Activated naive CD8-positive, alpha-beta T cell treated with anti-CD3 and anti-CD28 coated beads, Interleukin-2, amount 50 U/mL, for 24 hours (primary cell): ENCODE measurements at regions not wholly inside any gene's neighbourhood (a gene's known extent, or its start where the extent isn't known, plus 50 kb on each side); places are given as distances from the start of the nearest gene placed in this dataset.

ENCODE experiments used
- ATAC-seq: fragments of 150-1000 bp; cut with Tn5 transposase; one replicate; pipeline ENCODE4 v1.10.0; 2021
- DNase-seq: peaks from one replicate; pipeline ENCODE4 v3.0.0; 2021
- H3K27ac Mint-ChIP-seq: one replicate; pipeline ENCODE4 v1.8.0; 2021; ENCODE audit warnings: mild to moderate bottlenecking, mixed read lengths
- H3K27me3 Mint-ChIP-seq: one replicate; pipeline ENCODE4 v1.8.0; 2021; ENCODE audit warnings: mixed read lengths
- H3K36me3 Mint-ChIP-seq: one replicate; pipeline ENCODE4 v1.8.0; 2021; ENCODE audit warnings: low read depth, mixed read lengths
- H3K4me1 Mint-ChIP-seq: one replicate; pipeline ENCODE4 v1.8.0; 2021; ENCODE audit warnings: mixed read lengths
- H3K4me3 Mint-ChIP-seq: one replicate; pipeline ENCODE4 v1.8.0; 2021; ENCODE audit warnings: mild to moderate bottlenecking, moderate library complexity, mixed read lengths
- H3K9me3 Mint-ChIP-seq: one replicate; pipeline ENCODE4 v1.8.0; 2021; ENCODE audit warnings: mixed read lengths

DNA sequence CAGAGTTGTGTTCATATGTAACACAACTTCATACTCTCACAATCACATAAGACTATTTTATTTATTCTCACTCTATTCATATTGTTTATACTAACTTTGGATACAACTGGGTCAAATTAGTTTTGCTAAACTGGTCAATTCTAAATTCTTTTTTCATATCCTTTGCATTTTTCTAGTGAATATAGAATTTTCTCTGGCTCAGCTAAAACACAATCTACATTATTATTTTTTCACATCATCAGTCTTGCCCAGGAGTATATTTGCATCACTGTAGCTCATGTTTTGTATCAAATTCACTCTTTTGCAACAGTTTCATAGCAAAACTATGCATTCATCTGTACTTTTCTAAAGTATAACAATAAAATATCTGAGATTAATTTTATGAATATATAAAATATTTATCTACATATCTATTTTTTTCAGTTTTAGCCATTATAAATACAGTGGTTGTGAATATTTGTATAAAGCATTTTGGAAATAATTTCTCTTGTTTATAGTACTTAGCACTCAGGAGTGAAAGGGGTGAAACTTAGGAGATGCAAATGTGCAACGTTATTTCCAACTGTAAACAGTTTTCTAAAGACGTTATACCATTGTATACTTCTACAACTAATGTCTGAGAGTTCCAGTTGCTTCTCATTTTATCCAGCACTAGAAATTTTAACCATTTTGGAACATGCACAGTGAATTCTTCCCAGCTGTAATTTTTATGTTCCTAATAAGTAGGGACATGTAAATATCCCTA, 854.6 kb downstream of the CBLN2 start:
- H3K4me3 Mint-ChIP-seq = no peak overlapping the region
- no peaks in the 10 kb centered on the region for H3K9me3 Mint-ChIP-seq
- no peak for DNase-seq
- H3K27me3 Mint-ChIP-seq = no peaks in the 10 kb centered on the region
- no peaks in the 10 kb centered on the region for H3K4me1 Mint-ChIP-seq
- H3K27ac Mint-ChIP-seq = no peak overlapping the region
- no peaks in the 10 kb centered on the region for H3K36me3 Mint-ChIP-seq
- no peak for ATAC-seq

DNA sequence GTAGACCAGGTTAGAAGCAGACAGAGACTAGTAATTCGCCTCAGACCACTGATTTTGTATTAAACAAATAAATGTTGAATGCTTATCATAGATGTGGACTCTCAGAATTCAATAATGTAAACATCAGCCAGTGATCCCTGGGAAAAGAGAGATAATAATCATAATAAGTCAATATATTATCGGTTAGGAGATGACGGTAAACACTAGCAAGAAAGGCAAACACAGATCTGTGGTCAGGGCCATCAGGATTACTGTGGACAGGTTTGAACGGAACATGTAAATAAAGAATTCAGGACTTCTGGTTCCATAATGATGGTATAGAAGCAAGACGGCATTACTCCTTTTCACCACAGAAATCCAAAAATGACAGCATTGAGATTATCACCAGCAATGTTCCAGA, 861.6 kb downstream of the CBLN2 start:
- H3K4me1 Mint-ChIP-seq = no peaks in the 10 kb centered on the region
- no peak overlapping the region for H3K4me3 Mint-ChIP-seq
- ATAC-seq (no peak), DNase-seq (no peak)
- H3K27me3 Mint-ChIP-seq = no peaks in the 10 kb centered on the region
- H3K27ac Mint-ChIP-seq = no peak overlapping the region
- H3K9me3 Mint-ChIP-seq = peaks cover 11% of the 10 kb centered on the region
- H3K36me3 Mint-ChIP-seq = no peaks in the 10 kb centered on the region

DNA sequence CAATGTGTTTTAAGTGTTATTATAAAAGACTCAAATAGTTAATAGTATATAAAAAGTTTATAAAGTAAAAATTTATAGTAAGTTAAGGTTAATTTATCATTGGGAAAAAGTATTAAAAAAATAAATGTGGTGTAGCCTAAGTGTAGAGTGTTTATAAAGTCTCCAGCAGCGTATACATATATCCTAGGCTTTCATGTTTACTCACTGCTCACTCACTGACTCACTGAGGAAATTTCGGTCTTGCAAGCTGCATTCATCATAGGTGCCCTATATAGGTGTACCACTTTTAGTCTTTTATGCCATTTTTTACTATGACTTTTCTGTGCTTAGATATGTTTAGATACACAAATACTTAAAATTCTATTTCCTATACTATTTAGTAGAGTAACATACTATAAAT, 866.0 kb downstream of the CBLN2 start:
- no peak for ATAC-seq
- Mint-ChIP-seq H3K9me3 (peaks cover 4% of the 10 kb centered on the region), H3K4me1 (no peaks in the 10 kb centered on the region), H3K27me3 (no peaks in the 10 kb centered on the region), H3K27ac (no peak overlapping the region), H3K36me3 (no peaks in the 10 kb centered on the region), H3K4me3 (no peak overlapping the region)
- DNase-seq = no peak

DNA sequence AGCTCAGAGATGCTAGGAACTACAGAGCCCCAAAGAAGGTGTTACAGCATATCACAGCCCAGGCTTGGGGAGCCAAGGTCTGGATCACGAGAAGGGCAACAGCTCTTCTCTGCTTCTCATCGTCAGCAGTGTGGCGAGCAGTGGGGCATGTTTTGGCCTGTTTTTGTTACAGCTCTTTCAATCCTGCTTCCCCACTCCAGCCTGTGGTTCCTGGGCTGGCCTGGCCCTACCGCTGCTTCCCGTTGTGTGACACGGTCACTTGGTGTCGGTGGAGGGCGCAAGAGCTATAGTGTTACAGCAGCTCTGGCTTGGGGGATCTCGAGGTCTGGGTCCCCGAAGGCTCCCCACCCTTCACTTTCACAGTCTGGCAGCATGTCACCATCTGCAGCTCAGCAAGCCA, 870.2 kb downstream of the CBLN2 start:
- no peak for ATAC-seq
- no peaks in the 10 kb centered on the region for H3K4me1 Mint-ChIP-seq
- no peak overlapping the region for H3K27ac Mint-ChIP-seq
- no peaks in the 10 kb centered on the region for H3K36me3 Mint-ChIP-seq
- no peak overlapping the region for H3K4me3 Mint-ChIP-seq
- H3K9me3 Mint-ChIP-seq = no peaks in the 10 kb centered on the region
- no peaks in the 10 kb centered on the region for H3K27me3 Mint-ChIP-seq
- no peak for DNase-seq

DNA sequence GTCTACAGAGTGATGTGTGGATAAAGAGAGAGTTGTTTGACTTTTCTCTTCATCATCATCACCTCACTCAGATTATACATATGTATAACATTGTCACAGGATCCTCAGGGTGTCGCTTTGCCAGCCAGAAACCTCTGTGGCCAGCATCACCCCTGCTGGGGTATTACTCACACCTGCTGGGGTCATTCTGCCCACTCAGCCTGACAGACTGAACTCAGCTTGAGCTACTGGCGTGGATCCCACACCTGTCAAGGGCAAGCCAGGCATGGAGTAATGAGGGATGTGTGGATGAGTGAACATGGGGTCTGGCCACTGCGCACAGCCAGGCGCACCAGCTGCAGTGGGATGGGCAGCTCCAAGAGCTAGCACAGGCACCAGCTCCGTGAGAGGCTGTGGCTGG, 870.6 kb downstream of the CBLN2 start:
- H3K27ac Mint-ChIP-seq = no peak overlapping the region
- H3K4me3 Mint-ChIP-seq = no peak overlapping the region
- H3K27me3 Mint-ChIP-seq = no peaks in the 10 kb centered on the region
- DNase-seq (no peak), ATAC-seq (no peak)
- H3K36me3 Mint-ChIP-seq = no peaks in the 10 kb centered on the region
- H3K4me1 Mint-ChIP-seq = no peaks in the 10 kb centered on the region
- no peaks in the 10 kb centered on the region for H3K9me3 Mint-ChIP-seq

DNA sequence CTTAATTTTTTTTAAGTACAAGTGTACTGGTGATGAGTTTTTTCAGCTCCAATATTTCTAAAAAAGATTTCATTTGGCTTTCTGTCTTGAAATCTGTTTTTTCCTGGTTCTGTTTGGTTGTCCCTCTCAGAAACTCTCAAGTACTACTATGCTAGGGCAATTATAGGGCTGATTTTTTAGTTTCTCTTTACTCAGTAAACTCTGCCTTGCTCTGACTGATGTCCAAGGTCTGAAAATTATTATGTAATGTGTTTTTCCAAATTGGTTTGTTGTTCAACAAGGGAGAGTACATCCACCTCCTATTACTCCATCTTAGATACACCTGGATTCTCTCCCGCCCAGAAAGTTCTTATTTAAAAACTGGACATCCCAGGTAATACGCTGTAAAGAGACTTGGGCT, 877.7 kb downstream of the CBLN2 start:
- no peaks in the 10 kb centered on the region for H3K27me3 Mint-ChIP-seq
- H3K9me3 Mint-ChIP-seq = no peaks in the 10 kb centered on the region
- ATAC-seq = no peak
- H3K4me3 Mint-ChIP-seq = no peak overlapping the region
- H3K27ac Mint-ChIP-seq = no peak overlapping the region
- H3K36me3 Mint-ChIP-seq = no peaks in the 10 kb centered on the region
- DNase-seq = no peak
- H3K4me1 Mint-ChIP-seq = no peaks in the 10 kb centered on the region

DNA sequence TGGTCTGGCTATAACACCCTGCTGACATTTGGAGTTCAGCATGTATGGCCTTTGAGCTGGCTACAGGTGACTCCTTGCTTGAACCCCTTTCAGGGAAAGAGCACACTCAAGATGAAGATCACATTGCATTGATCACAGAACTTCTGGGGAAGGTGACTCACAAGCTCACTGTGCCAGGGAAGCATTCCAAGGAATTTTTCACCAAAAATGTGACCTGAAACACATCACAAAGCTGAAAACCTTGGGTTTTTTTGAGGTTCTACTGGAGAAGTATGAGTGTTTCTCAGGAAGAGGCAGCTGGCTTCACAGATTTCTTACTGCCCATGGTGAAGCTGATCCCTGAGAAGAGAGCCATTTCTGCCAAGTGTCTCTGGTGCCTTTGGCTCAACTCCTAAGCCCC, 879.0 kb downstream of the CBLN2 start:
- no peak overlapping the region for H3K4me3 Mint-ChIP-seq
- H3K9me3 Mint-ChIP-seq = peaks cover 10% of the 10 kb centered on the region
- DNase-seq = no peak
- no peaks in the 10 kb centered on the region for H3K36me3 Mint-ChIP-seq
- H3K27me3 Mint-ChIP-seq = no peaks in the 10 kb centered on the region
- no peak for ATAC-seq
- no peaks in the 10 kb centered on the region for H3K4me1 Mint-ChIP-seq
- H3K27ac Mint-ChIP-seq = no peak overlapping the region

DNA sequence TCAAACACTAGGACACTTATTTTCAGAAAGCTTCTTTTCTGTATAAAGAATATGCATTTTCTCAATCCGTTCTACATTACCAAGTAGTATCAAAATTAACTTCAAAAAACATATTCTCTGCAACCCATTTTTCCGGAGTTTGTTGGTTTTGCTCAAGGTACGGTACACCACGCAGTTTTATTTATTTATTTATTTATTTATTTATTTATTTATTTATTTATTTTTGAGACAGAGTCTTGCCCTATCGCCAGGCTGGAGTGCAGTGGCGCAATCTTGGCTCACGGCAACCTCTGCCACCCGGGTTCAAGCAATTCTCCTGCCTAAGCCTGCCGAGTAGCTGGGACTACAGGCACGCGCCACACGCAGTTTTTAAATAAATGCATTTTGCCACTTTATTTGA, 900.3 kb downstream of the CBLN2 start:
- no peaks in the 10 kb centered on the region for H3K36me3 Mint-ChIP-seq

DNA sequence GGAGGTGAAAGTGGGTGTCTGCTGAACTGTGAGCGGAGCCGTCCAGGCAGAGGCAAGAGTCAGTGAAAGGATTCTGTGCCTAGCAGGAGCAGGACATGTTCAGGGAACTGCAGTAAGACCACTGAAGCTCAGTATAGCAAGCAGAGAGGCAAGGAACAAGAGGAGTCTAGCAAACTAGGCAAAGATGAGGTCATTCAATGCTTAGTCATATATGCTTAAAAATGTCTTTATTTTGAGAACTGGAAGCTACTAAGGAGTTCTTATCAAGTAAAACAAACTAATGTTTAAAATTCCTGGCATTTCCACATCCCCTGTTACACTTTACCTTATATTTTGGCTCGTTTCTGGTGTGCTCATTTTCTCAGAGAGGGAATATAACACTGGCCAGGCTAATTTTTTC, 913.4 kb downstream of the CBLN2 start:
- Mint-ChIP-seq H3K9me3 (no peaks in the 10 kb centered on the region), H3K27me3 (no peaks in the 10 kb centered on the region), H3K27ac (no peak overlapping the region), H3K36me3 (no peaks in the 10 kb centered on the region), H3K4me3 (no peak overlapping the region), H3K4me1 (no peaks in the 10 kb centered on the region)
- DNase-seq (no peak), ATAC-seq (no peak)

More for the DNA sequence above, 900.3 kb downstream of the CBLN2 start:
- DNase-seq (no peak), ATAC-seq (no peak)
- no peaks in the 10 kb centered on the region for H3K27me3 Mint-ChIP-seq
- no peak overlapping the region for H3K4me3 Mint-ChIP-seq
- H3K27ac Mint-ChIP-seq = no peak overlapping the region
- no peaks in the 10 kb centered on the region for H3K9me3 Mint-ChIP-seq
- H3K4me1 Mint-ChIP-seq = no peaks in the 10 kb centered on the region

DNA sequence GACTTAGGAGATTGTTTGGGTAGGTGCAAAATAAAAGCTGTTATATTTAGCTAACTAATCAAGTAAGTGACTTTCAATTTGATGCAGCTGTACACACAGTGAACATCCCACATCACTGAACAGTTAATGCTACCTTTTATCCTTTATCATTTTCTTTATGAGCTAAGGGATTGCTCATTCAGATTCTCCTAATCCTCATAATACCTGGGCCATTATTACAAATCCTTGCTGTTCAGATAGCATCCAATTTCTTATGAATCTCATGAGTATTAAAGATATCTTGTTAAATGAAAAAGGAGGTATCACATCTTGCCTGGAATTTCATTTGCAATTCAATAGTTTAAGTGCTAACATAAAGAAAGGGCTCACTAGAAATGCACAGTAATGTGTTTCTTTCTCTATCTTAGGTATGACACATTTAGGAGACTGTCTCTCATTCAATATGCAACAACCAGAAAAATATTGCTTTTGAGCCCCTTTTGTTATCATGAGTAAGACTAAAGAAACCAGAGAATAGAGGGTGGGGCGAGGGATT, 918.5 kb downstream of the CBLN2 start:
- H3K4me1 Mint-ChIP-seq = no peaks in the 10 kb centered on the region
- H3K36me3 Mint-ChIP-seq = no peaks in the 10 kb centered on the region
- no peak overlapping the region for H3K4me3 Mint-ChIP-seq
- no peak for ATAC-seq
- H3K27me3 Mint-ChIP-seq = no peaks in the 10 kb centered on the region
- H3K9me3 Mint-ChIP-seq = no peaks in the 10 kb centered on the region
- no peak for DNase-seq
- H3K27ac Mint-ChIP-seq = no peak overlapping the region

DNA sequence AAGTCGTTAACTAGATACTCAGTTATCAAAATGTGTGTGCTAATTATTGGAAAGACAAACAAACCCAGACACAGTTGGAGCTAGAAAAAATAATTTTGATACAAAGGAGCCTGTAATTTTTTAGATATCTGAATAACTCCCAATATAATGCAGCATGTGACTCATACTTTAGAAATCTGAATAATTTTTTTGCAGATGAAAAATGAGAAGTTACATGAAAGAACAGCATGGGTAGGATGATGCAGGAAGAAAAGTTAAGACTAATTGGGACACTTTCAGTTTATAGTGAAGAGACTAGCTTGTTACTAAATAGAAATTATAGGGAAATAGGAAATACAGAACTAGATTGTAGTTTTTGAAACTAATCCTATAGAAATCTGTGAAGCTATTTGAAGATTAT, 945.8 kb downstream of the CBLN2 start:
- Mint-ChIP-seq H3K9me3 (peaks cover 9% of the 10 kb centered on the region), H3K27ac (no peak overlapping the region), H3K4me1 (no peaks in the 10 kb centered on the region), H3K4me3 (no peak overlapping the region), H3K36me3 (no peaks in the 10 kb centered on the region), H3K27me3 (no peaks in the 10 kb centered on the region)
- DNase-seq (no peak), ATAC-seq (no peak)

DNA sequence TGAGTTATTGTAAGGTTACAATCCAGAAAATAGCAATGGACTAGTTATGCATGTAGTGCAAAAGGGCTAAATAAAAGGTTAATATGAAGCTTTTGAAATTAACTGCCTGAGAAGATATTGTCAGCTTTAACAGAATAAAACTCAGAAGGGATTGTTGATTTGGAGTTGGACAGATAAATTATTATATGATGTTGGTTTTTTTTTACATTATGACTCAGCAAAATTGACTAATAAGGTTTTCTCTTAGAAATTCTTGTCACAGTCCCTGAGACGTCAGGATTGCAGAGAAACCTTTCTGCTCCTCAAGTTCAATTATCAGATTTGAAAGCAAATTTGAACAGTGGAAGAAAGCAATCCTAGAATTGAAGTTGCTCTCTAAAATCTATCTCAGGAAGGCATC, 946.9 kb downstream of the CBLN2 start:
- Mint-ChIP-seq H3K36me3 (no peaks in the 10 kb centered on the region), H3K4me1 (no peaks in the 10 kb centered on the region), H3K27ac (no peak overlapping the region), H3K4me3 (no peak overlapping the region), H3K27me3 (no peaks in the 10 kb centered on the region), H3K9me3 (peaks cover 9% of the 10 kb centered on the region)
- DNase-seq (no peak), ATAC-seq (no peak)

DNA sequence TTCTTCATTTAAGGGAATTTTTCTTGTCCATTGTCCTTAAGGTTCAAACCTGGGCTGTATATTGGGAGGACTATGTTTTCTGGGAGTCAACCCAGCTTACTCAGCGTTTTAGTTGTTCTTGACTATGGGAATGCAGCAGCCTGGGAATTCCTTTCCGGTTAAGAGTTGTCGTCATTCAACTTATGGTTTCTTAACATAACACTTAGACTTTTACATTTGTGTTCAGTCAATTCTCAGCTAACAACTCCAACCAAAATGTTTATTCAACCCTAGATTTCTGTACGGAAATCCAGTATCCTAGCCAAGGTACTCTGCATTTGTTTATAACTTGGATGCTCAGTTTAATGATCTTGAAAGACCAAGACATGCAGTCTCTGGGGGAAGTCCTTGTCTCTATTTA, 960.9 kb downstream of the CBLN2 start:
- Mint-ChIP-seq H3K27ac (no peak overlapping the region), H3K4me1 (no peaks in the 10 kb centered on the region), H3K27me3 (no peaks in the 10 kb centered on the region), H3K36me3 (no peaks in the 10 kb centered on the region), H3K9me3 (no peaks in the 10 kb centered on the region), H3K4me3 (no peak overlapping the region)
- ATAC-seq (no peak), DNase-seq (no peak)

DNA sequence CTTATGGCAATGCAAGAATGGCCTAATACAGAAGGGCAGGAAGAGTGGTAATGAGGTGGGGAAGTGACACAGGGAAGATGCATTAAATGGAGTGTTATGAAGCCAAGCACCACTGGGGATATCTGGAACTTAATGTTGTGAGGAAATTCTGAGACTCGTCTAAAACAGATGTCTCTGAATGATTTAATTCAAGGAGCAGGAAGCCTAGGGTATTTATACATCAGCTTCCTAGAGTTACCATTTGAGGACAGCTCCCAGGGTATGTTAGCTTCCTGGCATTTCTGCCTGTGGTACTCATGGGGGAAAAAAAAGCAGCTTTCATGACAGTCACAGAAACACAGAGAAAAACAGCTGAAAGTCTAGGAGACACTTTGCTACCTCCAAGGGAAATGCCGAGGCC, 989.5 kb downstream of the CBLN2 start:
- Mint-ChIP-seq H3K4me1 (no peaks in the 10 kb centered on the region), H3K27me3 (no peaks in the 10 kb centered on the region), H3K9me3 (peaks cover 11% of the 10 kb centered on the region), H3K4me3 (no peak overlapping the region), H3K27ac (no peak overlapping the region), H3K36me3 (no peaks in the 10 kb centered on the region)
- ATAC-seq (no peak), DNase-seq (no peak)

DNA sequence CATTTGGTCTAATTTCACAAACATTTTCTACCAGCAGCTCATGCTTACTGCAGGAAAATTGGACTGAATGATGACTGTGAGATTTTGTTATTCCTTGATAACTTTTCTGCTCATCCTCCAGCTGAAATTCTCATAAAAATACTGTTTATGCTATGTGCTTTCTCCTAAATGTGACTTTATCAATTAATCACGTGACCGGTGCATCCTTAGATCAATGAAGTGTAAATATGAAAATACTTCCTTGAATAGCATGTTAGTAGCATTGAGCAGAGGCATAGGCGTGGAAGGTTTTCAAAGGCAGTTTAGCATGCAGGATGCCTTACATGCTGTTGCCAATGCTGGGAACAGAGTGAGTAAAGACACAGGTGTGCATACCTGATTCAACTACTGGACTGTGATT, 1002.5 kb downstream of the CBLN2 start:
- peaks cover 7% of the 10 kb centered on the region for H3K9me3 Mint-ChIP-seq
- H3K36me3 Mint-ChIP-seq = no peaks in the 10 kb centered on the region
- H3K4me3 Mint-ChIP-seq = no peak overlapping the region
- no peak overlapping the region for H3K27ac Mint-ChIP-seq
- DNase-seq = no peak
- ATAC-seq = no peak
- H3K27me3 Mint-ChIP-seq = no peaks in the 10 kb centered on the region
- no peaks in the 10 kb centered on the region for H3K4me1 Mint-ChIP-seq
